NCI-H748 treated with DMSO at 0.1 percent for 48 hours (cell line): ENCODE measurements at regions not wholly inside any gene's neighbourhood (a gene's known extent, or its start where the extent isn't known, plus 50 kb on each side); places are given as distances from the start of the nearest gene placed in this dataset.
"Not testable (repeated sequence)": the region's sequence is repeated elsewhere in the genome, so short reads cannot be mapped to it uniquely, and the experiment has no call there.

Experiments used
- DNase-seq: peaks from one replicate; lab custom pipeline; 2025; lab: John Stamatoyannopoulos, UW

- DNase-seq, result no peak
Observed at GRCh38 chr16:87206646-87207451, 110.3 kb downstream of the C16orf95 start.

GRCh38 chr16:87207509-87207908 lies 109.7 kb downstream of the C16orf95 start:
- DNase-seq, result no peak

- DNase-seq, result no peak
Observed at GRCh38 chr16:87207965-87208364, 109.2 kb downstream of the C16orf95 start.

GRCh38 chr16:87208968-87209367 lies 108.2 kb downstream of the C16orf95 start:
- DNase-seq, result not testable (repeated sequence)

- no peak for DNase-seq
Observed at GRCh38 chr16:87209808-87210512, 107.2 kb downstream of the C16orf95 start.

- DNase-seq, result no peak
Observed at GRCh38 chr16:87210894-87211293, 106.3 kb downstream of the C16orf95 start.

GRCh38 chr16:87212026-87212425 lies 105.2 kb downstream of the C16orf95 start:
- no peak for DNase-seq

- DNase-seq, result no peak
Observed at GRCh38 chr16:87213536-87213935, 103.7 kb downstream of the C16orf95 start.

- no peak for DNase-seq
Observed at GRCh38 chr16:87216148-87216840, 100.9 kb downstream of the C16orf95 start.

GRCh38 chr16:87216841-87217275 lies 100.3 kb downstream of the C16orf95 start:
- DNase-seq, result no peak

GRCh38 chr16:87217802-87218201 lies 99.4 kb downstream of the C16orf95 start:
- not testable (repeated sequence) for DNase-seq

- DNase-seq, result no peak
Observed at GRCh38 chr16:87218281-87219055, 98.7 kb downstream of the C16orf95 start.

- DNase-seq, result no peak
Observed at GRCh38 chr16:87219287-87219909, 97.8 kb downstream of the C16orf95 start.

- DNase-seq, result no peak
Observed at GRCh38 chr16:87221633-87222032, 95.6 kb downstream of the C16orf95 start.

- no peak for DNase-seq
Observed at GRCh38 chr16:87222335-87222734, 94.9 kb downstream of the C16orf95 start.

GRCh38 chr16:87223656-87224248 lies 93.4 kb downstream of the C16orf95 start:
- no peak for DNase-seq

- DNase-seq, result no peak
Observed at GRCh38 chr16:87226926-87227295, 90.3 kb downstream of the C16orf95 start.

GRCh38 chr16:87227296-87227951 lies 89.8 kb downstream of the C16orf95 start:
- DNase-seq, result no peak

- DNase-seq, result no peak
Observed at GRCh38 chr16:87228363-87228762, 88.8 kb downstream of the C16orf95 start.
